NCI-H2227 (cell line): ENCODE measurements at regions not wholly inside any gene's neighbourhood (a gene's known extent, or its start where the extent isn't known, plus 50 kb on each side); places are given as distances from the start of the nearest gene placed in this dataset.
A peak's percentile ranks its signal among the peaks of the same experiment; 100 is the strongest.

Source experiments
- DNase-seq: peaks from one replicate; lab custom pipeline; 2025; ENCODE audit not compliant: unreplicated experiment; lab: John Stamatoyannopoulos, UW

GRCh38 chr5:155193483-155194107, 180.0 kb downstream of the KIF4B start:
- DNase-seq, result no peak

- no peak for DNase-seq
Measured at GRCh38 chr5:155200608-155201007, 187.1 kb downstream of the KIF4B start.

GRCh38 chr5:155211764-155212163, 198.2 kb downstream of the KIF4B start:
- DNase-seq, result no peak

- DNase-seq, result no peak
Measured at GRCh38 chr5:155222393-155222792, 208.8 kb downstream of the KIF4B start.

GRCh38 chr5:155229135-155229534, 215.6 kb downstream of the KIF4B start:
- no peak for DNase-seq

GRCh38 chr5:155239803-155240202, 226.2 kb downstream of the KIF4B start:
- no peak for DNase-seq

- peak; percentile 22 for DNase-seq
Measured at GRCh38 chr5:155250596-155250995, 237.0 kb downstream of the KIF4B start.

- no peak for DNase-seq
Measured at GRCh38 chr5:155252025-155252424, 238.5 kb downstream of the KIF4B start.

GRCh38 chr5:155252717-155253116, 239.2 kb downstream of the KIF4B start:
- no peak for DNase-seq

GRCh38 chr5:155254399-155254798, 240.8 kb downstream of the KIF4B start:
- DNase-seq, result no peak

- no peak for DNase-seq
Measured at GRCh38 chr5:155258161-155258560, 244.6 kb downstream of the KIF4B start.

GRCh38 chr5:155259648-155260047, 246.1 kb downstream of the KIF4B start:
- DNase-seq, result no peak

GRCh38 chr5:155260798-155261197, 247.2 kb downstream of the KIF4B start:
- DNase-seq, result peak; percentile 52

GRCh38 chr5:155263381-155263780, 249.8 kb downstream of the KIF4B start:
- no peak for DNase-seq

- DNase-seq, result no peak
Measured at GRCh38 chr5:155264809-155265208, 251.3 kb downstream of the KIF4B start.

GRCh38 chr5:155268770-155269425, 255.3 kb downstream of the KIF4B start:
- no peak for DNase-seq

- no peak for DNase-seq
Measured at GRCh38 chr5:155270725-155271124, 257.2 kb downstream of the KIF4B start.

- DNase-seq, result no peak
Measured at GRCh38 chr5:155274484-155274883, 260.9 kb downstream of the KIF4B start.

GRCh38 chr5:155275222-155275621, 261.7 kb downstream of the KIF4B start:
- no peak for DNase-seq

- DNase-seq, result no peak
Measured at GRCh38 chr5:155276231-155276630, 262.7 kb downstream of the KIF4B start.

GRCh38 chr5:155278532-155278931, 265.0 kb downstream of the KIF4B start:
- no peak for DNase-seq

GRCh38 chr5:155282503-155283107, 269.1 kb downstream of the KIF4B start:
- no peak for DNase-seq
